ENCODE measurements at regions not wholly inside any gene's neighbourhood (a gene's known extent, or its start where the extent isn't known, plus 50 kb on each side); places are given as distances from the start of the nearest gene placed in this dataset.

GRCh38 chr7:94169682-94170081, 165.5 kb upstream of the BET1 start:
- TF ChIP-seq SIN3A (IDR thresholded peaks at IDR 0.05; ENCODE audit: borderline replicate concordance, insufficient read depth, low read length): no peak
- no peak for TF ChIP-seq REST (IDR thresholded peaks at IDR 0.05; ENCODE audit: insufficient read depth in 1 of 2, low read depth in 2 of 2, low read length in 2 of 2)
- no peak for TF ChIP-seq FOXP2 (optimal IDR thresholded peaks at IDR 0.05; ENCODE audit: borderline replicate concordance, extremely low read depth, extremely low read length, insufficient read depth)
- TF ChIP-seq TAF1 (IDR thresholded peaks at IDR 0.05; ENCODE audit: borderline replicate concordance, insufficient read depth, low read length): no peak
- no peak for TF ChIP-seq POLR2AphosphoS5 (IDR thresholded peaks at IDR 0.05; ENCODE audit: low read depth, low read length)

- TF ChIP-seq FOXP2 (optimal IDR thresholded peaks at IDR 0.05; ENCODE audit: borderline replicate concordance, extremely low read depth, extremely low read length, insufficient read depth) (no peak), POLR2AphosphoS5 (IDR thresholded peaks at IDR 0.05; ENCODE audit: low read depth, low read length) (no peak), SIN3A (IDR thresholded peaks at IDR 0.05; ENCODE audit: borderline replicate concordance, insufficient read depth, low read length) (no peak), REST (IDR thresholded peaks at IDR 0.05; ENCODE audit: insufficient read depth in 1 of 2, low read depth in 2 of 2, low read length in 2 of 2) (no peak), TAF1 (IDR thresholded peaks at IDR 0.05; ENCODE audit: borderline replicate concordance, insufficient read depth, low read length) (no peak)
Measured at GRCh38 chr7:94170836-94171235, 166.7 kb upstream of the BET1 start.

- TF ChIP-seq FOXP2 (optimal IDR thresholded peaks at IDR 0.05; ENCODE audit: borderline replicate concordance, extremely low read depth, extremely low read length, insufficient read depth) (no peak), SIN3A (IDR thresholded peaks at IDR 0.05; ENCODE audit: borderline replicate concordance, insufficient read depth, low read length) (no peak), TAF1 (IDR thresholded peaks at IDR 0.05; ENCODE audit: borderline replicate concordance, insufficient read depth, low read length) (no peak), REST (IDR thresholded peaks at IDR 0.05; ENCODE audit: insufficient read depth in 1 of 2, low read depth in 2 of 2, low read length in 2 of 2) (no peak), POLR2AphosphoS5 (IDR thresholded peaks at IDR 0.05; ENCODE audit: low read depth, low read length) (no peak)
Measured at GRCh38 chr7:94173436-94173835, 169.3 kb upstream of the BET1 start.

- TF ChIP-seq FOXP2 (optimal IDR thresholded peaks at IDR 0.05; ENCODE audit: borderline replicate concordance, extremely low read depth, extremely low read length, insufficient read depth) (no peak), SIN3A (IDR thresholded peaks at IDR 0.05; ENCODE audit: borderline replicate concordance, insufficient read depth, low read length) (no peak), POLR2AphosphoS5 (IDR thresholded peaks at IDR 0.05; ENCODE audit: low read depth, low read length) (no peak), REST (IDR thresholded peaks at IDR 0.05; ENCODE audit: insufficient read depth in 1 of 2, low read depth in 2 of 2, low read length in 2 of 2) (no peak), TAF1 (IDR thresholded peaks at IDR 0.05; ENCODE audit: borderline replicate concordance, insufficient read depth, low read length) (no peak)
Measured at GRCh38 chr7:94174375-94174774, 170.2 kb upstream of the BET1 start.

GRCh38 chr7:94174956-94175355, 170.8 kb upstream of the BET1 start:
- no peak for TF ChIP-seq REST (IDR thresholded peaks at IDR 0.05; ENCODE audit: insufficient read depth in 1 of 2, low read depth in 2 of 2, low read length in 2 of 2)
- TF ChIP-seq POLR2AphosphoS5 (IDR thresholded peaks at IDR 0.05; ENCODE audit: low read depth, low read length): no peak
- no peak for TF ChIP-seq TAF1 (IDR thresholded peaks at IDR 0.05; ENCODE audit: borderline replicate concordance, insufficient read depth, low read length)
- TF ChIP-seq SIN3A (IDR thresholded peaks at IDR 0.05; ENCODE audit: borderline replicate concordance, insufficient read depth, low read length): no peak
- no peak for TF ChIP-seq FOXP2 (optimal IDR thresholded peaks at IDR 0.05; ENCODE audit: borderline replicate concordance, extremely low read depth, extremely low read length, insufficient read depth)

Data from PFSK-1 (cell line).